Stimulated activated CD4-positive, alpha-beta T cell treated with anti-CD3 and anti-CD28 coated beads, TNF-alpha, amount 100 ng/mL, for 4 hours (primary cell): ENCODE measurements at regions not wholly inside any gene's neighbourhood (a gene's known extent, or its start where the extent isn't known, plus 50 kb on each side); places are given as distances from the start of the nearest gene placed in this dataset.
"Not testable (repeated sequence)": the region's sequence is repeated elsewhere in the genome, so short reads cannot be mapped to it uniquely, and the experiment has no call there.

Experiments used
- DNase-seq, 3 experiments: peaks; one replicate each; pipeline ENCODE4 v3.0.0-alpha.2; 2020; ENCODE audit warnings: low read depth in 3 of 3

GRCh38 chr11:103803062-103803461, 233.4 kb upstream of the DDI1 start:
- no peak for DNase-seq

DNA sequence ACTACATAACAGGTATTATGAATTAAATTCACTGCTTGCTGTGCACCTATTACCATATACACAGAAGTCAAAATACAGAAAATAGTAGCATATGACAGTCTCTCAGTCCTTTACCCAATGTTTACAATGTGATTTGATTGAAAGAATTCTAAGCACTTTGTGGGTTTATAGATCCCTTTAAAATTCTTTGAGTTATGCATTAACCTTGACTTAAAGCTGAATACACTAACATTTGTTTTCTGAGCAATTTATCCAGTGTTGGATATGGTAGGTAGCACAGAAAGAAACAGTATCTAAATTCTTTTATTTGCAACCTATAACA, 230.8 kb upstream of the DDI1 start:
- no peak for DNase-seq

GRCh38 chr11:103806130-103806895, 230.1 kb upstream of the DDI1 start:
- DNase-seq, result no peak

DNA sequence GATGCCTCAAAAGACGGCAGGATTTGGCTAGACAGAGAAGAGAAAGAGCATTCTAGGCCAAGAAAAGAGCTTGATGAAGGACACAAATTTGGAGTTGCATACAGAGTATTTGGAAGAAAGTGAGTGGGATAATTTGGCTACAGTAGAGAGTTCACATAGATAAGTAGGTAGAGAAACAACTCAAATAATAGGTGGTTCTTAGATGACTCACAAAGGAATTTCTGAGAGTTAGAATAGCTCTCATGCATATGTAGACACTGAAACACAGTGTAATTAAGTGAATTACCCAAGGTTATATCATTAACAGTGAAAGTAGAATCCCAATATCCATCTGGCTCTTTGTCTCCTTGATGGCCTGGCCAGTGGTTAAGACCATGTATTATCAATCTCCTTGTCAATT, 228.6 kb upstream of the DDI1 start:
- DNase-seq, result no peak

DNA sequence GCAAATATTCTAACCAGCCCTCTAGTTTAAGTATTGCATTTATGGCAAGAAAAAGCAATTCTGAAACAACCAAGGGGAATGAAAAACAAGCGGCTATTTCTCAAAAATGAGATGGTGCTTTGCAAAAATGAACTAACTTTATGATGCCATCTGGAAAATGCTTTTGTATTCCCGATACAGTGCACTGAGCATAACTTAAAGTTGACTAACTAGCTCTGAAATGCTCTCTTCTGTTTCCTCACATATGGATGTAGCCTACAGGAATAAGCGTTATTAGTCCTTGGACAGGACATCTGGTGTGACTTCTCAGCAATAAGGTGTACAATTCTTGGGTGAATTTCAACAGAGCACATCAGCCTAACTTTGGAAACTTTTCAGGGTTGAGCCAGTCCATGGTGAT, 228.2 kb upstream of the DDI1 start:
- DNase-seq, result no peak

GRCh38 chr11:103811870-103812455, 224.5 kb upstream of the DDI1 start:
- DNase-seq, result no peak

GRCh38 chr11:103812680-103813079, 223.8 kb upstream of the DDI1 start:
- no peak for DNase-seq

DNA sequence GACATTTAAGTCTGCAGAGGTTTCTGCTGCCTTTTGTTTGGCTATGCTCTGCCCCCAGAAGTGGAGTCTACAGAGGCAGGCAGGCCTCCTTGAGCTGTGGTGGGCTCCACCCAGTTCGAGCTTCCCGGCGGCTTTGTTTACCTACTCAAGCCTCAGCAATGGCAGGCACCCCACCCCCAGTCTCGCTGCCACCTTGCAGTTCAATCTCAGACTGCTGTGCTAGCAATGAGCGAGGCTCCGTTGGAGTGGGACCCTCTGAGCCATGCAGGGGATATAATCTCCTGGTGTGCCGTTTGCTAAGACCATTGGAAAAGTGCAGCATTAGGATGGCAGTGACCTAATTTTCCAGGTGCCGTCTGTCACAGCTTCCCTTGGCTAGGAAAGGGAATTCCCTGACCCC, 216.1 kb upstream of the DDI1 start:
- DNase-seq, result not testable (repeated sequence)

- DNase-seq, result no peak
Measured at GRCh38 chr11:103824116-103824515, 212.3 kb upstream of the DDI1 start.

DNA sequence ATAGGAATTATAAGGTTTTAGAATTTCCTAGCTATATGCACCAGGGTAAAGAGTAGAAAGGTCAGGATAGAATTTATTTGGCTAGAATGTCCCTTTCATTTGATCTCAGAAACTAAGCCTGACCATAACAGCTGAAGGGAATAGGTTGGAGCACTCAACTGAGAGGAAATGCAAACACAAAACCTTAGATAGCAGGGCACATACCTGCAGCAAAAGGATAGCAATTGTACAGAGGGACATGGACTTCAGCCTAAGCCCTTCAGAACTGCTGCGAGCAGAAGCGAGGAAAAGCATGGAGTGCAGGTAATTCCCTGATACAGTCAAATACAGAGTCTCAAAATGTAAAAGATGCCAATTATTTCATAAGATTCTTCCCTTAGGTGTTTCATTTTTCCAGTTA, 211.0 kb upstream of the DDI1 start:
- no peak for DNase-seq

GRCh38 chr11:103826856-103827255, 209.6 kb upstream of the DDI1 start:
- DNase-seq, result no peak

DNA sequence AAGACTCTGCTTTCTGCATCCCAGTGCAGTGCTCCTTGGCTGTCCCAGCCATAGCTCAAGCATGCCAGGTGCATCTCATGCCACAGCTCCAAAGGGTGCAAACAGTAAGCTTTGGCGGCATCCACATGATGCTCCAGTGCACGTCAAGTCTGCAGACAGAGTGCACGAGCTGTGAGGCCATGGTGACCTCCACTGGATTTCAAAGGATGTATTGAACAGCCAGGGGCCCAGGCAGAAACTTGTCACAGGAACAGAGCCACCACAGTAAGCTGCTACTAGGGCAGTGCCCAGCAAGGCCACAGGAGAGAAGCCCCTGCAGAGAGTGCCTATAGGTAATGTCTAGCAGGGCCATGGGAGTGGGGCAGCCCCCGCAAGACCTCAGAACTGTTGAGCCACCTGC, 206.8 kb upstream of the DDI1 start:
- DNase-seq, result no peak

GRCh38 chr11:103830205-103830604, 206.2 kb upstream of the DDI1 start:
- no peak for DNase-seq

GRCh38 chr11:103832762-103833161, 203.7 kb upstream of the DDI1 start:
- no peak for DNase-seq

- no peak for DNase-seq
Measured at GRCh38 chr11:103842191-103842590, 194.2 kb upstream of the DDI1 start.

DNA sequence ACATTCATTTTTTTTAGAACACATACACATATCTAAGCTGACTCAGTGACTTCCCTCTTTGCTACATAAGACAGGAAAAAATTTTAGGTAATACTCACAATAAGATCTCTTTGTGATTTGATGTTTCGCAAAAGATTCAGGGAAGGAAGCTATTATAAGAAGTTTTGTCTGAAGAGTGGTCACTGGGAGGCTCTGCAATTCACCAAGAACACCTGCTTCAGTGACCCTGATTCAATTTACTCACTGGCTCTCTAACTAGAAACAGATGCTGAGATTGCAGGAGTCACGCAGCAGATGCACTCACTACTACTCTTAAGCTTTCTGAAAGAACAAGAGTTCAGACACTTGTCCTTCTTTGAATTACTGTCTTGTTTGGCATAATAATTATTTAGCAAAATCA, 193.6 kb upstream of the DDI1 start:
- DNase-seq, result no peak

DNA sequence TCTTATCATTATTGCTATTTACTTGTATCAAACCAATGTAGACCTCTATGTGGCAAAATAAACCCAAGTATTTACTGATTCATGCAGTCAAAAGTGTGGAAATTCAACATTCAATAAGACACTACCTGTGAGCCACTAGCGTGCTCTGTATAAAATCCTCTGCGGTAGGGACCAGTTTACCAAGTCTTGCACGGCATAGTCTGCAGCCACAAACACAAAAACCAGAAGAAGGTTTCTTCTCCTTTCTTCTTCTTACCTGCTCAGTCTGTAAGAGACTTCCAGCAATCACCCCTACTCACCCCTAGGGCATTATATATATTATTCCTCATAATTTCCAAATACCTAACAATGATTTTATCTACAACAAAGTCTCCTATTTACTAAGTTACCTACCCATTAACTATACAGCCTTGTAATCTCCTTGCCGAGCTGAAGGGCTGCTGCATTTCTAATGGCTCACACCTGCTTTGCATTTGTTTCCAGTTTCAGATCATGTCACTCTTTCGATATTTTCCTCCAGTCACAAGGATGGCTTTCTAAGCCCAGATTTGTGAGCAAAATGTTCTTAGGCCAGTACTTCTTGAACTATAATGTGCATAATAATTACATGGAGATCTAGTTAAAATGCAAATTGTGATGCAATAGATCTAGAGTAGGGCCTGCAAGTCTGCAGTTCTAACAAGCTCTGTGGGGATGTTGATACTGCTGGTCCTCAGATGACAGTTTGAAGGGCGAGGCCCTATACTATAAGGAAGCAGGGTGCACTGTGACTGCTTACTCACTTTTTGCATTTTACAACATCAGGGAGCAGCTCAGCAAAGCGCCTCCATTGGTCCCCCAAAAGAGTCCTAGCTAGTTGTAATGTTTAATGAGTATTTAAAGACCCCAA, 191.9 kb upstream of the DDI1 start:
- DNase-seq, result no peak

DNA sequence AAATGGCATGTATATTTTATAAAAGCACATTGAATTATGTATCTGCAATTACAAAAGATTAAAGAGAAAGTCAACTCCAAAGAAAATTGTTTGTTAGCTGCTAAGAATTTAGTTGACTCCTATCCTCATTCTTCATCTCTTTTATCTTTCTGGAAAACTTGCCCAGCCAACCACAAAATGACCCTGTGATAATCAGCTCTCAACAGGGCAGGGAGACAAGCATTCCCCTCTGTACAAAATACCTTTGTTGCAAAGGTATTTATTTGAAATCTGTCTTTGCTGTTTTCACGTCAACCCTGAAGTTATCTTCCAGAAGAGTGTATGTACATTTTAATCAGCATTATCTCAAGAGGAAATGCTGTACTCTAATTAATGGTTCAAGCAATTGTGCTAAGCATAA, 191.1 kb upstream of the DDI1 start:
- DNase-seq, result no peak

- DNase-seq, result no peak
Measured at GRCh38 chr11:103848686-103849085, 187.8 kb upstream of the DDI1 start.

GRCh38 chr11:103849366-103849765, 187.1 kb upstream of the DDI1 start:
- no peak for DNase-seq

- no peak for DNase-seq
Measured at GRCh38 chr11:103850419-103851165, 185.8 kb upstream of the DDI1 start.

DNA sequence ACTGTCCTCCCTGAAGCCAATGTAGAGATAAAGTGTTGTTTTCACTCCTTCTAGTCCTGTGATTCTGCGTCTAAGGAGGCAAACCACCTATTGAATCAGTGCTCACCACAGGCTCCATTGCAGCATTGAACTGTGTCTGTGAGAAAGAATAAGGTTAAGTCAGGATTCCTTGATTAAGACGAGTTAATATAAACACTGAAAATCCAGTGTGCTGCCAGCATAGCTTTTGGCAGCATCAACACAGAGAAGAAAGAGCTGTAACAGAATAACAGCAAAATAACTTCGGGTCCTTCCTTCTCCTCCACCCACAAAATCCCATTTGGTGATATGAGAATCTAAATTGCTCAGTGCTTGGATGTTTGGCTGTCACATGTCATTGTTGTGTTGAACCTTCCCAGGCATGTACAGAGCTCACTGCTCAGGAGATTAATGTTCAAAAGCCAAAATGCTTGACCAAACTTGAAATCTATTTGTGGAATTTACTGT, 185.2 kb upstream of the DDI1 start:
- no peak for DNase-seq
